ENCODE measurements at regions not wholly inside any gene's neighbourhood (a gene's known extent, or its start where the extent isn't known, plus 50 kb on each side); places are given as distances from the start of the nearest gene placed in this dataset.

- Histone ChIP-seq H3K9me2 (replicated peaks; ENCODE audit: low read depth, low read length) (no peaks in the 10 kb centered on the region), H3K9ac (ENCODE audit: low read depth, low read length, poor library complexity, severe bottlenecking) (no peak overlapping the region), H3K4me1 (ENCODE audit: insufficient read depth, low read length, poor library complexity, severe bottlenecking) (no peaks in the 10 kb centered on the region), H3F3A (ENCODE audit: low read depth) (no peaks in the 10 kb centered on the region), H3K27me3 (ENCODE audit: insufficient read depth, low read length, poor library complexity, severe bottlenecking) (no peaks in the 10 kb centered on the region), H2AFZ (ENCODE audit: low read length) (no peak overlapping the region), H3K9me3 (ENCODE audit: insufficient read depth, low read depth, low read length) (peaks cover 15% of the 10 kb centered on the region; the same call in 1 of the 2 replicates), H3K4me2 (ENCODE audit: low read depth, low read length, poor library complexity, severe bottlenecking) (no peak overlapping the region), H3K36me3 (ENCODE audit: insufficient read depth, low read length) (no peaks in the 10 kb centered on the region), H3K4me3 (ENCODE audit: low read length, poor library complexity, severe bottlenecking) (no peak overlapping the region), H3K79me2 (ENCODE audit: insufficient read depth, low read length) (no peaks in the 10 kb centered on the region), H4K20me1 (ENCODE audit: insufficient read depth, low read length, poor library complexity, severe bottlenecking) (no peaks in the 10 kb centered on the region)
- TF ChIP-seq CTCF (conservative IDR thresholded peaks at IDR 0.05; ENCODE audit: low read length) (no peak), EZH2phosphoT487 (IDR thresholded peaks at IDR 0.05; ENCODE audit: borderline replicate concordance) (no peak)
These were observed 273.1 kb upstream of the IRX2 start for GRCh38 chr5:3024554-3024953.

GRCh38 chr5:3024126-3024525 is 272.6 kb upstream of the IRX2 start:
- H3K9ac ChIP-seq (ENCODE audit: low read depth, low read length, poor library complexity, severe bottlenecking): no peak overlapping the region
- no peak for TF ChIP-seq EZH2phosphoT487 (IDR thresholded peaks at IDR 0.05; ENCODE audit: borderline replicate concordance)
- no peak for TF ChIP-seq CTCF (conservative IDR thresholded peaks at IDR 0.05; ENCODE audit: low read length)
- H3K4me1 ChIP-seq (ENCODE audit: insufficient read depth, low read length, poor library complexity, severe bottlenecking): no peaks in the 10 kb centered on the region
- no peaks in the 10 kb centered on the region for H3K36me3 ChIP-seq (ENCODE audit: insufficient read depth, low read length)
- H3F3A ChIP-seq (ENCODE audit: low read depth): no peaks in the 10 kb centered on the region
- no peak overlapping the region for H2AFZ ChIP-seq (ENCODE audit: low read length)
- H4K20me1 ChIP-seq (ENCODE audit: insufficient read depth, low read length, poor library complexity, severe bottlenecking): no peaks in the 10 kb centered on the region
- H3K4me2 ChIP-seq (ENCODE audit: low read depth, low read length, poor library complexity, severe bottlenecking): no peak overlapping the region
- H3K4me3 ChIP-seq (ENCODE audit: low read length, poor library complexity, severe bottlenecking): no peak overlapping the region
- no peaks in the 10 kb centered on the region for H3K9me2 ChIP-seq (replicated peaks; ENCODE audit: low read depth, low read length)
- H3K9me3 ChIP-seq (ENCODE audit: insufficient read depth, low read depth, low read length): peaks cover 12% of the 10 kb centered on the region; the same call in 1 of the 2 replicates
- no peaks in the 10 kb centered on the region for H3K27me3 ChIP-seq (ENCODE audit: insufficient read depth, low read length, poor library complexity, severe bottlenecking)
- H3K79me2 ChIP-seq (ENCODE audit: insufficient read depth, low read length): no peaks in the 10 kb centered on the region

- no peaks in the 10 kb centered on the region for H3K27me3 ChIP-seq (ENCODE audit: insufficient read depth, low read length, poor library complexity, severe bottlenecking)
- H3K36me3 ChIP-seq (ENCODE audit: insufficient read depth, low read length): no peaks in the 10 kb centered on the region
- no peak overlapping the region for H3K4me2 ChIP-seq (ENCODE audit: low read depth, low read length, poor library complexity, severe bottlenecking)
- no peaks in the 10 kb centered on the region for H3K4me1 ChIP-seq (ENCODE audit: insufficient read depth, low read length, poor library complexity, severe bottlenecking)
- no peak overlapping the region for H2AFZ ChIP-seq (ENCODE audit: low read length)
- no peak overlapping the region for H3K4me3 ChIP-seq (ENCODE audit: low read length, poor library complexity, severe bottlenecking)
- H3F3A ChIP-seq (ENCODE audit: low read depth): no peaks in the 10 kb centered on the region
- H4K20me1 ChIP-seq (ENCODE audit: insufficient read depth, low read length, poor library complexity, severe bottlenecking): no peaks in the 10 kb centered on the region
- H3K9me2 ChIP-seq (replicated peaks; ENCODE audit: low read depth, low read length): no peaks in the 10 kb centered on the region
- no peak overlapping the region for H3K9ac ChIP-seq (ENCODE audit: low read depth, low read length, poor library complexity, severe bottlenecking)
- no peaks in the 10 kb centered on the region for H3K79me2 ChIP-seq (ENCODE audit: insufficient read depth, low read length)
- H3K9me3 ChIP-seq (ENCODE audit: insufficient read depth, low read depth, low read length): peaks cover 12% of the 10 kb centered on the region; the same call in 1 of the 2 replicates
- TF ChIP-seq EZH2phosphoT487 (IDR thresholded peaks at IDR 0.05; ENCODE audit: borderline replicate concordance) (no peak), CTCF (conservative IDR thresholded peaks at IDR 0.05; ENCODE audit: low read length) (no peak)
These were observed 272.2 kb upstream of the IRX2 start for GRCh38 chr5:3023656-3024055.

Measured in Loucy (cell line).